Prostate gland (tissue), 2 donors: ENCODE measurements at regions not wholly inside any gene's neighbourhood (a gene's known extent, or its start where the extent isn't known, plus 50 kb on each side); places are given as distances from the start of the nearest gene placed in this dataset.

Experiments
- DNase-seq: peaks from one replicate; pipeline ENCODE4 v3.0.0-alpha.2; 2019; ENCODE audit warnings: low spot score
- H3K27ac ChIP-seq, 2 donors: fragments of 200-600 bp; sonication (generic); 2 replicates each; pipeline ENCODE4 v1.5.1; 2017 to 2019
- H3K27me3 ChIP-seq: fragments of 200-600 bp; sonication (generic); replicated peaks from 2 replicates; pipeline ENCODE4 v1.5.1; 2019; ENCODE audit not compliant: insufficient read depth
- H3K36me3 ChIP-seq, 2 donors: fragments of 200-600 bp; sonication (generic); 1 replicate in 1 of 2; 2 replicates in 1 of 2; pipeline versions ENCODE4 v1.5.1 to v1.8.1; 2017 to 2019
- H3K4me1 ChIP-seq: fragments of 200-600 bp; sonication (generic); replicated peaks from 2 replicates; pipeline ENCODE4 v1.5.1; 2019
- H3K4me3 ChIP-seq, 2 donors: fragments of 200-600 bp; sonication (generic); 2 replicates each; pipeline ENCODE4 v1.5.1; 2017 to 2019
- H3K9me3 ChIP-seq: fragments of 200-600 bp; sonication (generic); 2 replicates; pipeline ENCODE4 v1.5.1; 2017
- POLR2A ChIP-seq: fragments of 450-650 bp; IDR thresholded peaks from one replicate; pipeline ENCODE4 v1.6.1; 2016; ENCODE audit warnings: antibody characterized with exemption, mild to moderate bottlenecking
- POLR2AphosphoS5 ChIP-seq: sonication (generic); formaldehyde crosslinking; IDR thresholded peaks from one replicate; pipeline ENCODE4 v1.6.1; 2017; ENCODE audit warnings: antibody characterized with exemption
- WGBS: methylation state at CpG from one replicate; pipeline ENCODE4 v1.1.5; 2018; 5-methylcytosine and 5-hydroxymethylcytosine counted together
- intact Hi-C: fragments of 100-400 bp; cut with DNase I; formaldehyde crosslinking; loops from one replicate; pipeline ENCODE4 v1.14.2; 2022
- TF ChIP-seq, protein P1 (sequence below), 4 experiments: fragments of 200-600 bp in 2 of 4; fragments of 450-650 bp in 2 of 4; sonication (generic) in 2 of 4; IDR thresholded peaks; 1 replicate in 3 of 4; 2 replicates in 1 of 4; pipeline ENCODE4 v1.5.1; 2016 to 2019; ENCODE audit warnings: antibody characterized with exemption in 4 of 4, mild to moderate bottlenecking in 2 of 4, moderate library complexity in 2 of 4

DNA sequence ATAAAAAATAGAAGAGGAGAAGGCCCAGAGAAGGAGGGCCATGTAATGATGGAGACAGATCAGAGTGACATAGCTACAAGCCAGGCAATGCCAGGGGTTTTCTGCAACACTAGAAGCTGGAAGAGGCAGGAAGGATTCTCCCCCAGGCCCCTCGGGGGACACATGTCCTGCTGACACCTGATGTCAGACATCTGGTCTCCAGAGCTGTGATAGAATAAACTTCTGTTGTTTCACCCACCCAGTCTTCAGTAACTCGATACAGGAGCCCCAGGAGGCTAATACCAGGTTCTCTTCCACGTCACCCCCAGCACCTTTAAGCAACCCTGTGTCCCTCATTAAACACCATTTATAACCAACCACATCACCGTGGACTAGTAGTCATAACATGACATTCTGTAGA is 94.9 kb downstream of the TMEM130 start:
- Histone ChIP-seq H3K4me1 (no peaks in the 10 kb centered on the region), H3K36me3 (no peaks in the 10 kb centered on the region), H3K27me3 (no peaks in the 10 kb centered on the region), H3K4me3 (no peak overlapping the region), H3K9me3 (no peaks in the 10 kb centered on the region), H3K27ac (no peak overlapping the region)
- TF ChIP-seq, protein P1, sequence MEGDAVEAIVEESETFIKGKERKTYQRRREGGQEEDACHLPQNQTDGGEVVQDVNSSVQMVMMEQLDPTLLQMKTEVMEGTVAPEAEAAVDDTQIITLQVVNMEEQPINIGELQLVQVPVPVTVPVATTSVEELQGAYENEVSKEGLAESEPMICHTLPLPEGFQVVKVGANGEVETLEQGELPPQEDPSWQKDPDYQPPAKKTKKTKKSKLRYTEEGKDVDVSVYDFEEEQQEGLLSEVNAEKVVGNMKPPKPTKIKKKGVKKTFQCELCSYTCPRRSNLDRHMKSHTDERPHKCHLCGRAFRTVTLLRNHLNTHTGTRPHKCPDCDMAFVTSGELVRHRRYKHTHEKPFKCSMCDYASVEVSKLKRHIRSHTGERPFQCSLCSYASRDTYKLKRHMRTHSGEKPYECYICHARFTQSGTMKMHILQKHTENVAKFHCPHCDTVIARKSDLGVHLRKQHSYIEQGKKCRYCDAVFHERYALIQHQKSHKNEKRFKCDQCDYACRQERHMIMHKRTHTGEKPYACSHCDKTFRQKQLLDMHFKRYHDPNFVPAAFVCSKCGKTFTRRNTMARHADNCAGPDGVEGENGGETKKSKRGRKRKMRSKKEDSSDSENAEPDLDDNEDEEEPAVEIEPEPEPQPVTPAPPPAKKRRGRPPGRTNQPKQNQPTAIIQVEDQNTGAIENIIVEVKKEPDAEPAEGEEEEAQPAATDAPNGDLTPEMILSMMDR (IDR thresholded peaks at IDR 0.05) = no peak
- TF ChIP-seq POLR2AphosphoS5 = no peak
- TF ChIP-seq POLR2A = no peak
- intact Hi-C loops = no loop called here
- DNase-seq = no peak
- 55% methylated on average over 4 of the region's 4 CpGs for WGBS

DNA sequence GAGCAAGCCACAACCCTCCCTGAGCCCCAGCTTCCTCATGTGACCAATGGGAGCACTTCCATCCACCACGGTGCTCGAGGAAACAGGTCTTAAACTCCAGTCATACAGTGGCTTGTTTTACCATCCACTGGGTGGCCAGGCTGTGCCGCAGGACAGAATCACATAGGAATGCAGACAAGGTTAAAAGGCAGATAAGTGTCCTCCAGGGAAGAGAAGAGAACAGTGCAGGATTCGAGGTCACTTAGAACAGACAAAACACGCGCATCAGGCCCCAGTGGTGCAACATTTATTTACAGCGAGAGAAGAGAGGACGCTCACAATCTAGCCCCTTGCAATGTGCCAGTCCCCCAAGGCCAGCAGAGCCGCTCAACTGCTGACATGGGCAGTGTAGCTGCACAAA is 92.8 kb downstream of the TMEM130 start:
- no peak for DNase-seq
- TF ChIP-seq POLR2A (no peak), POLR2AphosphoS5 (no peak)
- TF ChIP-seq, protein P1 (IDR thresholded peaks at IDR 0.05) = no peak
- H3K9me3 ChIP-seq = no peaks in the 10 kb centered on the region
- intact Hi-C loops = no loop called here
- no peaks in the 10 kb centered on the region for H3K27me3 ChIP-seq
- H3K4me1 ChIP-seq = no peaks in the 10 kb centered on the region
- no peak overlapping the region for H3K27ac ChIP-seq
- no peaks in the 10 kb centered on the region for H3K36me3 ChIP-seq
- WGBS = 81% methylated on average over 9 of the region's 9 CpGs
- H3K4me3 ChIP-seq = no peak overlapping the region

DNA sequence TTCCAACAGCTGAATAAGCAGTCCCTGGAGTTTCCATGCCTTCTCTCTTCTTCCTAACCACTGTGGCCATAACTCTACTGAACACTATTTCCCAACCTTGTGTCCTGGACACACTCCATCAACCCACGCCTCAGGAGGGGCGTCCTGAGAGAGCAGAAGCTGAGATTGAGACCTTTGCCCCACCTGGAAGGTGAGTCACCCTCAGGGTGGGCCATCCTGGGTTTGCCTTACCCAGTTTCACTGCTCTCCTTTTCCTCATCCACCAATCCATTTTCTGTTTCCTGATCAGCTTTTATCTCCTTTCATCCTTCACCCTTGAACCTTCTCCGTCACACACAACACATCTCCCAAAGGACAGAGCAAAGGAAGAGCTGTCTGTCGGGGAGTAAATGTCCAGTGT is 91.4 kb downstream of the TMEM130 start:
- Histone ChIP-seq H3K27me3 (no peaks in the 10 kb centered on the region), H3K4me1 (no peaks in the 10 kb centered on the region), H3K27ac (no peak overlapping the region), H3K36me3 (no peaks in the 10 kb centered on the region), H3K9me3 (no peaks in the 10 kb centered on the region), H3K4me3 (no peak overlapping the region)
- intact Hi-C loops = no loop called here
- no peak for DNase-seq
- no peak for TF ChIP-seq POLR2AphosphoS5
- no peak for TF ChIP-seq POLR2A
- TF ChIP-seq, protein P1 (IDR thresholded peaks at IDR 0.05) = no peak
- WGBS = 88% methylated on average over 4 of the region's 4 CpGs

DNA sequence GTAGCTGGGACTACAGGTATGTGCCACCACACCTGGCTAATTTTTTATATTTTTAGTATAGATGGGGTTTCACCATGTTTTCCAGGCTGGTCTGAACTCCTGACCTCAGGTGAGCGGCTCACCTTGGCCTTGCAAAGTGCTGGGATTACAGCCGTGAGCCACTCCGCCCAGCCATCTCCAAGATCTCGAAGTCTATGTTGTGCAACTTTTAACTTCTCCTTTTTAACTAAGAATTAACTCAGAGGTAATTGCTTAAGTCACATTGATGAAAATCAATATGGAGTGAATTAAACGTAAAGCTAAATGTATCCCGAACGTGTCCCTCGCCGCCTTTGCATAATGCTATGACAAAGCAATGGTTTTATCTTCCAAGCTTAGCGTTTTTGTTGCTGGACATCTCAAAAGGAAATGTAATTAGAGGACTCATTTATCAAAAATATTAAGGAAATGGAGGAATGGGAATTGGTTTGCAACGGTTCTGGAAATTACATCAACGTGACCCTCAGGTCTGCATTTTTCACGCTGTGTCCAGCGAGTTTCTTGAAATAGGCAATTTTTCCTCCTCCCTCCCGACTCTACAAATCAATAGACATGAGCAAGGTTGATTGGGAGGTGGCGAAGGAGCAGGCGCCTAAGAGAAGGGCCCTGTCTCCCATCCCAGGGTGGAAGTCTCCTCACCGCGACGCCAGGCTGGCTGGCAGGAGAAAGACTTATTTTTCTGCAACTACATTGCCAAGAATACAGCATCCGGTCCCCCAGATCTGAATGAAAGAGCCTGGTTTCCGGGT is 89.8 kb downstream of the TMEM130 start:
- Histone ChIP-seq H3K27me3 (no peaks in the 10 kb centered on the region), H3K36me3 (no peaks in the 10 kb centered on the region), H3K27ac (no peak overlapping the region), H3K4me1 (no peaks in the 10 kb centered on the region), H3K9me3 (no peaks in the 10 kb centered on the region), H3K4me3 (no peak overlapping the region)
- WGBS = 83% methylated on average over 22 of the region's 22 CpGs
- DNase-seq = no peak
- TF ChIP-seq POLR2AphosphoS5 (no peak), POLR2A (no peak)
- TF ChIP-seq, protein P1 (IDR thresholded peaks at IDR 0.05) = no peak
- intact Hi-C loops = no loop called here

DNA sequence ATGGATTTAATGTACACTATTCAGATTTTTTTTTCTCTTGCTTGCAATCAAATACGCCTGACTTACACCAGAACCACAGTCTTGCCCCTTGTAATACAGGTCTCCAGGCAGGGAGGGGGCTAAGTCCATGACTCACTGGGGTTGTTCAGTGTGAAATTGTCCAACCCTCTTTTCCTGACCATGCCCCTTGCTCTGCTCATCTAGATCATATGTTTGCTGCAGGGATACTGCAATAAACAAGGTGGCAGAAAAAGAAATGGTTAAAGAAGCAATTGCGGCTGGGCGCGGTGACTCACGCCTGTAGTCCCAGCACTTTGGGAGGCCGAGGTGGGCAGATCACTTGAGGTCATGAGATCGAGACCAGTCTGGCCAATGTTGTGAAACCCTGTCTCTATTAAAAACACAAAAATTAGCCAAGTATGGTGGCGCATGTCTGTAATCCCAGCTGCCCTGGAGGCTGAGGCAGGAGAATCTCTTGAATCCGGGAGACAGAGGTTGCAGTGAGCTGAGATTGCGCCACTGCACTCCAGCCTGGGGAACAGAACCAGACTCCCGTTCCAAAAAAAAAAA is 85.5 kb downstream of the TMEM130 start:
- intact Hi-C loops = no loop called here
- DNase-seq = no peak
- H3K4me1 ChIP-seq = no peaks in the 10 kb centered on the region
- whole genome bisulfite sequencing = 87% methylated on average over 11 of the region's 11 CpGs
- TF ChIP-seq POLR2A = no peak
- H3K4me3 ChIP-seq = no peak overlapping the region
- H3K36me3 ChIP-seq = no peaks in the 10 kb centered on the region
- no peaks in the 10 kb centered on the region for H3K27me3 ChIP-seq
- no peaks in the 10 kb centered on the region for H3K9me3 ChIP-seq
- H3K27ac ChIP-seq = no peak overlapping the region
